ENCODE measurements at regions not wholly inside any gene's neighbourhood (a gene's known extent, or its start where the extent isn't known, plus 50 kb on each side); places are given as distances from the start of the nearest gene placed in this dataset.

DNA sequence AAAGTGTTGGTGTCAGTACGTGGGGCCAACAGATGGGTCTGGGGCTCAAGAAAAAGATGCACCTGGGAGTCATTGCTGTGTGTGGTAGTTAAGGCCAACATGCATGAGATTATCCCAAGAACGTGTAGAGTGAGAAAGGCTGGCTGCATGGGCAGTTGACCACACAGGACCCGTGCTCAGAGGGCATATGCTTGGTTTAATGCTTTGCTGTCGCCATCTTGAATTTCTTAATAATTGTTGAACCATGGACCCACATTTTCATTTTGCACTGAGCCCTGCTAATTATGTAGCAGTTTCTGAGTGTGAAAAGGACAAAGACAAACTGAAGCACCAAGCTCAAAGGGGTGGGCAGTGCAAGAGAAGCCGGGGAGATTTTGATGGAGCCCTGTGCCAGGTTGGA is 148.1 kb downstream of the CYP26B1 start:
- TF ChIP-seq, protein P1, sequence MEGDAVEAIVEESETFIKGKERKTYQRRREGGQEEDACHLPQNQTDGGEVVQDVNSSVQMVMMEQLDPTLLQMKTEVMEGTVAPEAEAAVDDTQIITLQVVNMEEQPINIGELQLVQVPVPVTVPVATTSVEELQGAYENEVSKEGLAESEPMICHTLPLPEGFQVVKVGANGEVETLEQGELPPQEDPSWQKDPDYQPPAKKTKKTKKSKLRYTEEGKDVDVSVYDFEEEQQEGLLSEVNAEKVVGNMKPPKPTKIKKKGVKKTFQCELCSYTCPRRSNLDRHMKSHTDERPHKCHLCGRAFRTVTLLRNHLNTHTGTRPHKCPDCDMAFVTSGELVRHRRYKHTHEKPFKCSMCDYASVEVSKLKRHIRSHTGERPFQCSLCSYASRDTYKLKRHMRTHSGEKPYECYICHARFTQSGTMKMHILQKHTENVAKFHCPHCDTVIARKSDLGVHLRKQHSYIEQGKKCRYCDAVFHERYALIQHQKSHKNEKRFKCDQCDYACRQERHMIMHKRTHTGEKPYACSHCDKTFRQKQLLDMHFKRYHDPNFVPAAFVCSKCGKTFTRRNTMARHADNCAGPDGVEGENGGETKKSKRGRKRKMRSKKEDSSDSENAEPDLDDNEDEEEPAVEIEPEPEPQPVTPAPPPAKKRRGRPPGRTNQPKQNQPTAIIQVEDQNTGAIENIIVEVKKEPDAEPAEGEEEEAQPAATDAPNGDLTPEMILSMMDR (IDR thresholded peaks at IDR 0.05), result no peak
- TF ChIP-seq ZFX (IDR thresholded peaks at IDR 0.05; ENCODE audit: borderline replicate concordance), result no peak
